SU-DHL-6 (cell line): ENCODE measurements at regions not wholly inside any gene's neighbourhood (a gene's known extent, or its start where the extent isn't known, plus 50 kb on each side); places are given as distances from the start of the nearest gene placed in this dataset.

Experiments used
- H2AFZ ChIP-seq: fragments of 200-600 bp; sonication (generic); 2 replicates; pipeline ENCODE4 v1.6.1; 2014; ENCODE audit warnings: low read depth, mild to moderate bottlenecking, moderate library complexity, mixed read lengths, antibody characterized with exemption, low read length; ENCODE audit not compliant: severe bottlenecking
- H3F3A ChIP-seq: fragments of 200-600 bp; shearing (Covaris generic); 2 replicates; pipeline ENCODE4 v1.6.0; 2016; ENCODE audit warnings: antibody characterized with exemption, mild to moderate bottlenecking; ENCODE audit not compliant: insufficient read depth
- H3K27ac ChIP-seq: fragments of 200-600 bp; sonication (generic); 2 replicates; pipeline ENCODE4 v1.5.1; 2016; ENCODE audit warnings: low read depth, mild to moderate bottlenecking, low read length, moderate library complexity, mixed read lengths
- H3K27me3 ChIP-seq: fragments of 200-600 bp; sonication (generic), shearing (Covaris generic); 2 replicates; pipeline ENCODE4 v1.6.0; 2014; ENCODE audit warnings: mild to moderate bottlenecking, low read length
- H3K36me3 ChIP-seq: fragments of 200-600 bp; sonication (generic); 2 replicates; pipeline ENCODE4 v1.6.1; 2014; ENCODE audit warnings: mild to moderate bottlenecking, low read length, mixed read lengths
- H3K4me2 ChIP-seq: fragments of 300-600, 200-600 bp; shearing (Covaris generic), sonication (generic); 2 replicates; pipeline ENCODE4 v1.6.0; 2014; ENCODE audit warnings: low read length, low read depth, mild to moderate bottlenecking; ENCODE audit not compliant: poor library complexity, severe bottlenecking
- H3K4me3 ChIP-seq: fragments of 200-600 bp; sonication (generic); 2 replicates; pipeline ENCODE4 v1.5.1; 2014; ENCODE audit warnings: antibody characterized with exemption, low read length, mild to moderate bottlenecking, mixed read lengths; ENCODE audit not compliant: insufficient read depth, poor library complexity, severe bottlenecking
- H3K79me2 ChIP-seq: fragments of 200-600 bp; sonication (generic); 2 replicates; pipeline ENCODE4 v1.6.1; 2014; ENCODE audit warnings: mild to moderate bottlenecking, low read length, moderate library complexity; ENCODE audit not compliant: insufficient read depth
- H3K9ac ChIP-seq: fragments of 200-600 bp; sonication (generic); 2 replicates; pipeline ENCODE4 v1.7.0; 2014; ENCODE audit warnings: mild to moderate bottlenecking, low read length
- H3K9me2 ChIP-seq: fragments of 200-600 bp; sonication (generic); replicated peaks from 2 replicates; pipeline ENCODE4 v1.6.1; 2014; ENCODE audit warnings: low read length; ENCODE audit not compliant: insufficient read depth
- H3K9me3 ChIP-seq: fragments of 200-600 bp; sonication (generic); 2 replicates; pipeline ENCODE4 v1.6.1; 2014; ENCODE audit warnings: low read length, mixed read lengths; ENCODE audit not compliant: insufficient read depth
- H4K20me1 ChIP-seq: fragments of 200-600 bp; sonication (generic); 2 replicates; pipeline ENCODE4 v1.6.1; 2014; ENCODE audit warnings: low read depth, mild to moderate bottlenecking, antibody characterized with exemption, low read length, moderate library complexity, mixed read lengths
- CTCF ChIP-seq: fragments of 200-600 bp; sonication (generic); IDR thresholded peaks from one replicate; pipeline ENCODE4 v1.5.1; 2017; ENCODE audit warnings: antibody characterized with exemption, mild to moderate bottlenecking, low read length, moderate library complexity; ENCODE audit not compliant: insufficient read depth, poor library complexity, severe bottlenecking
- EZH2phosphoT487 ChIP-seq: fragments of 200-600 bp; sonication (generic), shearing (Covaris generic); conservative IDR thresholded peaks from 2 replicates; pipeline ENCODE4 v1.6.1; 2018; ENCODE audit warnings: mild to moderate bottlenecking, antibody characterized with exemption, low read length, moderate library complexity, mixed read lengths

- Histone ChIP-seq H3F3A (no peaks in the 10 kb centered on the region), H3K27me3 (no peaks in the 10 kb centered on the region), H3K27ac (no peak overlapping the region), H4K20me1 (no peaks in the 10 kb centered on the region), H3K36me3 (no peaks in the 10 kb centered on the region), H3K9me3 (no peaks in the 10 kb centered on the region), H3K9ac (no peak overlapping the region), H3K4me3 (no peak overlapping the region), H3K9me2 (no peaks in the 10 kb centered on the region), H3K4me2 (no peak overlapping the region), H2AFZ (no peak overlapping the region), H3K79me2 (no peaks in the 10 kb centered on the region)
- TF ChIP-seq CTCF = no peak
- no peak for TF ChIP-seq EZH2phosphoT487
Observed at GRCh38 chr7:149692557-149692982, 80.8 kb downstream of the ZNF467 start.

GRCh38 chr7:149692056-149692455, 81.3 kb downstream of the ZNF467 start:
- H3K4me2 ChIP-seq = no peak overlapping the region
- H3K9me3 ChIP-seq = no peaks in the 10 kb centered on the region
- no peaks in the 10 kb centered on the region for H3K27me3 ChIP-seq
- H2AFZ ChIP-seq = no peak overlapping the region
- H3K9me2 ChIP-seq = no peaks in the 10 kb centered on the region
- no peaks in the 10 kb centered on the region for H3F3A ChIP-seq
- no peak overlapping the region for H3K4me3 ChIP-seq
- H3K27ac ChIP-seq = no peak overlapping the region
- H3K36me3 ChIP-seq = no peaks in the 10 kb centered on the region
- H3K79me2 ChIP-seq = no peaks in the 10 kb centered on the region
- no peaks in the 10 kb centered on the region for H4K20me1 ChIP-seq
- no peak for TF ChIP-seq CTCF
- no peak overlapping the region for H3K9ac ChIP-seq

GRCh38 chr7:149690688-149691446, 82.5 kb downstream of the ZNF467 start:
- H3K4me3 ChIP-seq = no peak overlapping the region
- no peak overlapping the region for H3K9ac ChIP-seq
- TF ChIP-seq CTCF (no peak), EZH2phosphoT487 (no peak)
- no peaks in the 10 kb centered on the region for H4K20me1 ChIP-seq
- H3K27me3 ChIP-seq = no peaks in the 10 kb centered on the region
- no peaks in the 10 kb centered on the region for H3K9me3 ChIP-seq
- H3K36me3 ChIP-seq = no peaks in the 10 kb centered on the region
- no peaks in the 10 kb centered on the region for H3K9me2 ChIP-seq
- H3F3A ChIP-seq = no peaks in the 10 kb centered on the region
- H3K79me2 ChIP-seq = no peaks in the 10 kb centered on the region
- no peak overlapping the region for H3K4me2 ChIP-seq
- no peak overlapping the region for H2AFZ ChIP-seq
- no peak overlapping the region for H3K27ac ChIP-seq
